Right atrium auricular region (tissue), 2 donors: ENCODE measurements at regions not wholly inside any gene's neighbourhood (a gene's known extent, or its start where the extent isn't known, plus 50 kb on each side); places are given as distances from the start of the nearest gene placed in this dataset.

Experiments used
- DNase-seq: peaks from one replicate; pipeline ENCODE4 v3.0.0-alpha.2; 2019; ENCODE audit warnings: low spot score
- H3K27ac ChIP-seq, 2 donors: fragments of 200-600 bp; sonication (generic); 1 replicate in 1 of 2; 2 replicates in 1 of 2; pipeline ENCODE4 v1.5.1; 2016 to 2019
- H3K27me3 ChIP-seq, 2 donors: fragments of 200-600 bp; sonication (generic); one replicate each; pipeline versions ENCODE4 v1.5.1 to v1.6.0; 2017 to 2019
- H3K36me3 ChIP-seq: fragments of 200-600 bp; sonication (generic); one replicate; pipeline ENCODE4 v1.5.1; 2016
- H3K4me1 ChIP-seq, 2 donors: fragments of 200-600 bp; sonication (generic); one replicate each; pipeline versions ENCODE4 v1.5.1 to v1.6.0; 2017 to 2019
- H3K4me3 ChIP-seq, 2 donors: fragments of 200-600 bp; sonication (generic); 1 replicate in 1 of 2; 2 replicates in 1 of 2; pipeline ENCODE4 v1.5.1; 2017 to 2019; ENCODE audit warnings: mild to moderate bottlenecking in 1 of 2, moderate library complexity in 1 of 2
- H3K9me3 ChIP-seq, 2 donors: fragments of 200-600 bp; sonication (generic); one replicate each; pipeline ENCODE4 v1.5.1; 2019
- TF ChIP-seq, protein P1 (sequence below), 2 donors: fragments of 200-600 bp; sonication (generic); IDR thresholded peaks; one replicate each; pipeline ENCODE4 v1.5.1; 2019; ENCODE audit warnings: antibody characterized with exemption in 2 of 2

DNA sequence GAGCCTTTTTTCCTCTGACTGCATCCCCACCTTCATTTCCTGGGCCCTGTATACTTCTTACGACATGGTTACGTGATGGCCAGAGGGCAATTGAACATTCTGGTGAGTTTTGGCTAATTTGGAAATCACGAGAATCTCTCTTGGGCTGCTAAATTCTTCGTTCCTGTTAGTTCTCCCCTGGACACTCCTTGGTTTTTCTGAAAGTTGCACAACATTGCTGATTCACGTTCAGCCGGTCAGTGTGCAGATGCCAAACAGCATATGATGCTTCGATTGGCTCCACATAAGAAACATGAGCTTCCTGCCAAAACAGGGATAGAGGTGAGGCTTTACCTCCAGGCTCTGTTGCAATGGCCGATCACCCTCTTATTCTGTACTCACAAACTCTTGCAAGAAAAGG lies 119.4 kb upstream of the LY86 start:
- no peak for DNase-seq
- TF ChIP-seq, protein P1, sequence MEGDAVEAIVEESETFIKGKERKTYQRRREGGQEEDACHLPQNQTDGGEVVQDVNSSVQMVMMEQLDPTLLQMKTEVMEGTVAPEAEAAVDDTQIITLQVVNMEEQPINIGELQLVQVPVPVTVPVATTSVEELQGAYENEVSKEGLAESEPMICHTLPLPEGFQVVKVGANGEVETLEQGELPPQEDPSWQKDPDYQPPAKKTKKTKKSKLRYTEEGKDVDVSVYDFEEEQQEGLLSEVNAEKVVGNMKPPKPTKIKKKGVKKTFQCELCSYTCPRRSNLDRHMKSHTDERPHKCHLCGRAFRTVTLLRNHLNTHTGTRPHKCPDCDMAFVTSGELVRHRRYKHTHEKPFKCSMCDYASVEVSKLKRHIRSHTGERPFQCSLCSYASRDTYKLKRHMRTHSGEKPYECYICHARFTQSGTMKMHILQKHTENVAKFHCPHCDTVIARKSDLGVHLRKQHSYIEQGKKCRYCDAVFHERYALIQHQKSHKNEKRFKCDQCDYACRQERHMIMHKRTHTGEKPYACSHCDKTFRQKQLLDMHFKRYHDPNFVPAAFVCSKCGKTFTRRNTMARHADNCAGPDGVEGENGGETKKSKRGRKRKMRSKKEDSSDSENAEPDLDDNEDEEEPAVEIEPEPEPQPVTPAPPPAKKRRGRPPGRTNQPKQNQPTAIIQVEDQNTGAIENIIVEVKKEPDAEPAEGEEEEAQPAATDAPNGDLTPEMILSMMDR (IDR thresholded peaks at IDR 0.05), result no peak
- H3K36me3 ChIP-seq, result no peaks in the 10 kb centered on the region

GRCh38 chr6:6470123-6470522 lies 118.4 kb upstream of the LY86 start:
- TF ChIP-seq, protein P1 (IDR thresholded peaks at IDR 0.05), result no peak
- Histone ChIP-seq H3K27me3 (no peaks in the 10 kb centered on the region), H3K4me1 (no peaks in the 10 kb centered on the region), H3K4me3 (no peak overlapping the region), H3K27ac (no peak overlapping the region), H3K9me3 (peaks cover 6 to 10% of the 10 kb centered on the region in 2 donors), H3K36me3 (no peaks in the 10 kb centered on the region)
- DNase-seq, result no peak

More for the DNA sequence above, 119.4 kb upstream of the LY86 start:
- no peak overlapping the region for H3K27ac ChIP-seq
- H3K27me3 ChIP-seq, result no peaks in the 10 kb centered on the region
- no peak overlapping the region for H3K4me3 ChIP-seq
- no peaks in the 10 kb centered on the region for H3K4me1 ChIP-seq
- peaks cover 6 to 10% of the 10 kb centered on the region in 2 donors for H3K9me3 ChIP-seq

DNA sequence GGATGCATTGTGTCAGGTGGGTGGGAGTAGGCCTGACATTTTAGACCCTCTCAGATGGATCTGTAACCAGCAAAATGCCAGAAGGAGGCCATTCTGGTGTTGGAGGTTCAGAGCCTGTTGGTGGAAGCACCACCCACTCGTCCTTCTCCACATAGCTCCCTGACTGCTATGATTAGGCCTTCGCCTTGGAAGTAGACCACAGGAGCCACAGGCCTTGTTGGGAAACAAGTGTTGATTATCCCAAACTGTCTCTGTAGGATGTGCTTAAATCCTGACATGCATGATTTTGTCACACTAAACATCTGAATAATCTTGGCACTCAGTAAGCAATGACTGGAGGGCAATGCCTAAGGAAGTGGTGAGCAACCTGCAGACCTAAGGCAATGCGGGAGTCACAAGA lies 117.2 kb upstream of the LY86 start:
- Histone ChIP-seq H3K27ac (no peak overlapping the region), H3K4me1 (no peaks in the 10 kb centered on the region), H3K36me3 (no peaks in the 10 kb centered on the region), H3K9me3 (peaks cover 6 to 10% of the 10 kb centered on the region in 2 donors), H3K4me3 (no peak overlapping the region), H3K27me3 (no peaks in the 10 kb centered on the region)
- TF ChIP-seq, protein P1 (IDR thresholded peaks at IDR 0.05), result no peak
- no peak for DNase-seq

GRCh38 chr6:6474170-6474920 lies 114.2 kb upstream of the LY86 start:
- TF ChIP-seq, protein P1 (IDR thresholded peaks at IDR 0.05), result no peak
- H3K36me3 ChIP-seq, result no peaks in the 10 kb centered on the region
- DNase-seq, result no peak
- H3K4me3 ChIP-seq, result no peak overlapping the region
- no peaks in the 10 kb centered on the region for H3K27me3 ChIP-seq
- no peaks in the 10 kb centered on the region for H3K4me1 ChIP-seq
- no peak overlapping the region for H3K27ac ChIP-seq
- peaks cover 6 to 10% of the 10 kb centered on the region in 2 donors for H3K9me3 ChIP-seq

GRCh38 chr6:6479785-6480184 lies 108.7 kb upstream of the LY86 start:
- Histone ChIP-seq H3K27ac (no peak overlapping the region), H3K36me3 (no peaks in the 10 kb centered on the region), H3K9me3 (peaks cover 0 to 4% of the 10 kb centered on the region in 2 donors), H3K4me1 (no peaks in the 10 kb centered on the region), H3K27me3 (no peaks in the 10 kb centered on the region), H3K4me3 (no peak overlapping the region)
- TF ChIP-seq, protein P1 (IDR thresholded peaks at IDR 0.05), result peak in 1 of 2 donors; percentile 56
- DNase-seq, result no peak

GRCh38 chr6:6482256-6482655 lies 106.3 kb upstream of the LY86 start:
- DNase-seq, result no peak
- H3K27me3 ChIP-seq, result no peaks in the 10 kb centered on the region
- H3K9me3 ChIP-seq, result peaks cover 0 to 4% of the 10 kb centered on the region in 2 donors
- no peak overlapping the region for H3K4me3 ChIP-seq
- no peaks in the 10 kb centered on the region for H3K36me3 ChIP-seq
- TF ChIP-seq, protein P1 (IDR thresholded peaks at IDR 0.05), result no peak
- H3K27ac ChIP-seq, result no peak overlapping the region
- no peaks in the 10 kb centered on the region for H3K4me1 ChIP-seq
